HepG2 (cell line): ENCODE measurements at regions not wholly inside any gene's neighbourhood (a gene's known extent, or its start where the extent isn't known, plus 50 kb on each side); places are given as distances from the start of the nearest gene placed in this dataset.

Experiments
- ATAC-seq: fragments of 200-7000 bp; cut with Tn5 transposase; 3 replicates; pipeline ENCODE4 v1.9.1; 2020; ENCODE audit warnings: mild to moderate bottlenecking, moderate library complexity
- BruUV-seq: library from RNA; stranded (reverse); fragments of 400-500 nt; replicated peaks from 2 replicates; lab custom pipeline; 2021; lab: Mats Ljungman, UMichigan
- CTCF ChIA-PET: fragments of 300-600 bp; formaldehyde crosslinking; extraction: SDS; loops from one replicate; lab custom pipeline; 2021; ENCODE audit warnings: low total read pairs, inconsistent platforms, low intra/inter-chr PET ratio; lab: Yijun Ruan, JAX
- POLR2A ChIA-PET: fragments of 350-600 bp; sonication (Branson Sonifier 250); formaldehyde crosslinking; loops from one replicate; lab custom pipeline; 2020; ENCODE audit warnings: antibody characterized with exemption, inconsistent platforms; lab: Yijun Ruan, JAX
- DNase-seq: peaks from one replicate; pipeline ENCODE4 v3.0.0-alpha.2; 2015; ENCODE audit warnings: low spot score
- FAIRE-seq: peaks from 3 replicates; lab custom pipeline; 2011; peaks lifted over from hg19 to GRCh38; lab: Jason Lieb, UNC
- H2AFZ ChIP-seq: one replicate; pipeline ENCODE4 v1.6.1; 2011; ENCODE audit warnings: low read length, inconsistent platforms
- H3K27ac ChIP-seq: fragments of 300-600 bp; 3 replicates; pipeline ENCODE4 v1.8.0; 2011; ENCODE audit warnings: mixed run types, mild to moderate bottlenecking, mixed read lengths, low read length, inconsistent platforms; ENCODE audit not compliant: insufficient read depth; ENCODE audit errors: extremely low read length
- H3K27me3 ChIP-seq, 2 experiments: fragments of 200-600 bp in 1 of 2; 2 replicates in 1 of 2; 3 replicates in 1 of 2; pipeline versions ENCODE4 v1.6.0 to v1.8.0; 2011; ENCODE audit warnings: low read length in 2 of 2, mild to moderate bottlenecking in 2 of 2, moderate library complexity in 2 of 2, inconsistent platforms in 1 of 2; ENCODE audit not compliant: insufficient read depth in 2 of 2, control insufficient read depth in 1 of 2
- H3K36me3 ChIP-seq, 2 experiments: fragments of 200-600 bp in 1 of 2; replicated peaks in 1 of 2; 2 replicates in 1 of 2; 3 replicates in 1 of 2; pipeline versions ENCODE4 v1.5.1 to v1.8.0; 2011; ENCODE audit warnings: low read length in 2 of 2, inconsistent platforms in 1 of 2; ENCODE audit not compliant: insufficient read depth in 2 of 2, control insufficient read depth in 1 of 2
- H3K4me1 ChIP-seq: 2 replicates; pipeline ENCODE4 v1.5.1; 2012; ENCODE audit warnings: low read length, inconsistent platforms; ENCODE audit not compliant: insufficient read depth
- H3K4me2 ChIP-seq: 2 replicates; pipeline ENCODE4 v1.6.0; 2011; ENCODE audit warnings: low read depth, low read length, inconsistent platforms
- H3K4me3 ChIP-seq, 3 experiments: fragments of 200-600 bp in 1 of 3; sonication (generic), shearing (Covaris generic) in 1 of 3; replicated peaks in 1 of 3; 2 replicates each; pipeline ENCODE4 v1.5.1; 2011 to 2016; ENCODE audit warnings: low read length in 3 of 3, inconsistent platforms in 2 of 3, low read depth in 2 of 3, mild to moderate bottlenecking in 2 of 3, control low read depth in 1 of 3, mixed read lengths in 1 of 3; ENCODE audit not compliant: insufficient read depth in 1 of 3
- H3K79me2 ChIP-seq: one replicate; pipeline ENCODE4 v1.6.1; 2011; ENCODE audit warnings: low read length, inconsistent platforms; ENCODE audit not compliant: insufficient read depth
- H3K9ac ChIP-seq: 2 replicates; pipeline ENCODE4 v1.6.0; 2011; ENCODE audit warnings: mild to moderate bottlenecking, low read depth, low read length, inconsistent platforms; ENCODE audit not compliant: insufficient read depth
- H3K9me3 ChIP-seq: 2 replicates; pipeline ENCODE4 v1.5.1; 2012; ENCODE audit warnings: mild to moderate bottlenecking, low read length
- H4K20me1 ChIP-seq: 2 replicates; pipeline ENCODE4 v1.6.0; 2011; ENCODE audit warnings: inconsistent platforms, mild to moderate bottlenecking, low read length, moderate library complexity; ENCODE audit not compliant: insufficient read depth
- E2F1 ChIP-seq: sonication (generic); formaldehyde crosslinking; IDR thresholded peaks from 2 replicates; pipeline ENCODE4 v1.5.0; 2020; ENCODE audit warnings: missing genetic modification reagents
- HDAC6 ChIP-seq: fragments of 200-600 bp; sonication (generic); IDR thresholded peaks from 2 replicates; pipeline ENCODE4 v1.7.0; 2017; ENCODE audit warnings: mild to moderate bottlenecking, antibody characterized with exemption, low read length, low read depth
- MAFG ChIP-seq: sonication (generic); formaldehyde crosslinking; IDR thresholded peaks from 2 replicates; pipeline ENCODE4 v1.5.1; 2020; ENCODE audit warnings: mild to moderate bottlenecking, missing genetic modification reagents
- MAFK ChIP-seq, 2 experiments: IDR thresholded peaks in 1 of 2; conservative IDR thresholded peaks in 1 of 2; 2 replicates each; pipeline ENCODE4 v1.6.1; 2011; ENCODE audit warnings: improper control_type of control experiment in 2 of 2, low read length in 2 of 2
- NFYC ChIP-seq: IDR thresholded peaks from 2 replicates; pipeline ENCODE4 v1.6.1; 2016; ENCODE audit warnings: missing genetic modification reagents, missing compliant biosample characterization
- SCMH1 ChIP-seq: sonication (generic); formaldehyde crosslinking; IDR thresholded peaks from 2 replicates; pipeline ENCODE4 v1.9.0; 2021; ENCODE audit warnings: missing genetic modification reagents, mild to moderate bottlenecking, borderline replicate concordance
- SOX5 ChIP-seq: IDR thresholded peaks from 2 replicates; pipeline ENCODE4 v1.6.1; 2016; ENCODE audit warnings: borderline replicate concordance
- STAG1 ChIP-seq: sonication (generic); formaldehyde crosslinking; IDR thresholded peaks from 2 replicates; pipeline ENCODE4 v1.4.0; 2020; ENCODE audit warnings: missing genetic modification reagents
- ZBTB3 ChIP-seq: sonication (generic); formaldehyde crosslinking; IDR thresholded peaks from 2 replicates; pipeline ENCODE4 v1.4.0; 2020; ENCODE audit warnings: low read depth, mild to moderate bottlenecking, moderate library complexity, missing genetic modification reagents, borderline replicate concordance
- ZNF232 ChIP-seq: sonication (generic); formaldehyde crosslinking; IDR thresholded peaks from 2 replicates; pipeline ENCODE4 v1.4.0; 2020; ENCODE audit warnings: missing genetic modification reagents, borderline replicate concordance
- ZNF501 ChIP-seq: sonication (generic); formaldehyde crosslinking; IDR thresholded peaks from 2 replicates; pipeline ENCODE4 v1.5.1; 2020; ENCODE audit warnings: mild to moderate bottlenecking, moderate library complexity, missing genetic modification reagents
- ZNF546 ChIP-seq: sonication (generic); formaldehyde crosslinking; conservative IDR thresholded peaks from 2 replicates; pipeline ENCODE4 v1.8.1; 2023; ENCODE audit warnings: mild to moderate bottlenecking, missing genetic modification reagents
- ZNF777 ChIP-seq: sonication (generic); formaldehyde crosslinking; IDR thresholded peaks from 2 replicates; pipeline ENCODE4 v1.4.0; 2020; ENCODE audit warnings: missing genetic modification reagents
- WGBS: methylation state at CpG from one replicate; pipeline ENCODE4 v1.1.6; 2017; ENCODE audit warnings: low lambda C conversion rate; 5-methylcytosine and 5-hydroxymethylcytosine counted together
- in situ Hi-C: cut with HindIII; loops from 2 replicates; pipeline ENCODE4 v1.10.0; 2017; ENCODE audit warnings: low pct_unique_long_range_greater_than_20kb; ENCODE audit not compliant: extremely low pct_ligation_motif_present
- intact Hi-C: fragments of 100-400 bp; cut with micrococcal nuclease; formaldehyde crosslinking; loops from one replicate; pipeline ENCODE4 v1.10.0; 2022; ENCODE audit not compliant: unreplicated experiment

- ATAC-seq: no peak
- CTCF ChIA-PET: no interaction called here
- H3K9me3 ChIP-seq: no peaks in the 10 kb centered on the region
- H3K27ac ChIP-seq: no peak overlapping the region
- no peak for DNase-seq
- H3K4me3 ChIP-seq: no peak overlapping the region
- intact Hi-C loops (no loop called here), in situ Hi-C loops (no loop called here)
- POLR2A ChIA-PET: no interaction called here
- no peak overlapping the region for H3K4me2 ChIP-seq
- no TSS peak for BruUV-seq
- 39% methylated on average over 3 of the region's 3 CpGs for WGBS
- H3K79me2 ChIP-seq: no peaks in the 10 kb centered on the region
- H3K36me3 ChIP-seq: no peaks in the 10 kb centered on the region
- no peak overlapping the region for H2AFZ ChIP-seq
- H3K27me3 ChIP-seq: no peaks in the 10 kb centered on the region
- H4K20me1 ChIP-seq: no peaks in the 10 kb centered on the region
- no peak for TF ChIP-seq SCMH1 (CRISPR knock-in tag)
- no peak for TF ChIP-seq ZNF546 (CRISPR knock-in tag)
- no peak for TF ChIP-seq SOX5 (CRISPR knock-in tag)
- TF ChIP-seq E2F1 (CRISPR knock-in tag): no peak
- TF ChIP-seq MAFG (CRISPR knock-in tag): no peak
- H3K9ac ChIP-seq: no peak overlapping the region
- H3K4me1 ChIP-seq: no peaks in the 10 kb centered on the region
- FAIRE-seq: no peak
Observed at GRCh38 chr4:111836601-111837000, 308.7 kb upstream of the FAM241A start.

- DNase-seq (no peak), ATAC-seq (no peak), FAIRE-seq (no peak)
- ChIA-PET CTCF (no interaction called here), POLR2A (no interaction called here)
- no peaks in the 10 kb centered on the region for H3K27me3 ChIP-seq
- intact Hi-C loops: no loop called here
- H3K4me1 ChIP-seq: no peaks in the 10 kb centered on the region
- WGBS: 1% methylated on average over 2 of the region's 2 CpGs
- H3K4me3 ChIP-seq: no peak overlapping the region
- no TSS peak for BruUV-seq
- no peak overlapping the region for H3K4me2 ChIP-seq
- TF ChIP-seq NFYC (no peak), ZNF232 (no peak), ZBTB3 (CRISPR knock-in tag) (no peak), MAFK (conservative IDR thresholded peaks at IDR 0.05 in 1 of 2, IDR thresholded peaks at IDR 0.05 in 1 of 2; ENCODE audit: low read length in 2 of 2) (no peak), STAG1 (CRISPR knock-in tag) (no peak), ZNF777 (CRISPR knock-in tag) (no peak), HDAC6 (no peak), ZNF501 (CRISPR knock-in tag) (no peak)
- no peaks in the 10 kb centered on the region for H4K20me1 ChIP-seq
- no peaks in the 10 kb centered on the region for H3K36me3 ChIP-seq
- H3K9me3 ChIP-seq: no peaks in the 10 kb centered on the region
- H3K9ac ChIP-seq: no peak overlapping the region
- H3K79me2 ChIP-seq: no peaks in the 10 kb centered on the region
- in situ Hi-C loops: no loop called here
- H3K27ac ChIP-seq: no peak overlapping the region
- no peak overlapping the region for H2AFZ ChIP-seq
Observed at GRCh38 chr4:111837761-111838160, 307.5 kb upstream of the FAM241A start.
